Tibial nerve (tissue), 4 donors: ENCODE measurements at regions not wholly inside any gene's neighbourhood (a gene's known extent, or its start where the extent isn't known, plus 50 kb on each side); places are given as distances from the start of the nearest gene placed in this dataset.

ENCODE experiments used
- EP300 ChIP-seq, 2 donors: sonication (generic); formaldehyde crosslinking; IDR thresholded peaks; one replicate each; pipeline ENCODE4 v1.6.1; 2017; ENCODE audit warnings: antibody characterized with exemption in 2 of 2, mild to moderate bottlenecking in 1 of 2
- POLR2A ChIP-seq, 2 donors: fragments of 450-650 bp; IDR thresholded peaks; one replicate each; pipeline ENCODE4 v1.6.1; 2017; ENCODE audit warnings: antibody characterized with exemption in 2 of 2, mild to moderate bottlenecking in 2 of 2, moderate library complexity in 2 of 2
- TF ChIP-seq, protein P1 (sequence below), 5 experiments: fragments of 200-600 bp in 3 of 5; fragments of 450-650 bp in 2 of 5; sonication (generic) in 3 of 5; IDR thresholded peaks; one replicate each; pipeline ENCODE4 v1.5.1; 2016 to 2019; ENCODE audit warnings: antibody characterized with exemption in 5 of 5, mild to moderate bottlenecking in 3 of 5, moderate library complexity in 2 of 5

GRCh38 chr20:50401587-50402418 is 108.4 kb upstream of the PTPN1 start:
- TF ChIP-seq EP300 (IDR thresholded peaks at IDR 0.05) (no peak), POLR2A (IDR thresholded peaks at IDR 0.05) (no peak)
- TF ChIP-seq, protein P1, sequence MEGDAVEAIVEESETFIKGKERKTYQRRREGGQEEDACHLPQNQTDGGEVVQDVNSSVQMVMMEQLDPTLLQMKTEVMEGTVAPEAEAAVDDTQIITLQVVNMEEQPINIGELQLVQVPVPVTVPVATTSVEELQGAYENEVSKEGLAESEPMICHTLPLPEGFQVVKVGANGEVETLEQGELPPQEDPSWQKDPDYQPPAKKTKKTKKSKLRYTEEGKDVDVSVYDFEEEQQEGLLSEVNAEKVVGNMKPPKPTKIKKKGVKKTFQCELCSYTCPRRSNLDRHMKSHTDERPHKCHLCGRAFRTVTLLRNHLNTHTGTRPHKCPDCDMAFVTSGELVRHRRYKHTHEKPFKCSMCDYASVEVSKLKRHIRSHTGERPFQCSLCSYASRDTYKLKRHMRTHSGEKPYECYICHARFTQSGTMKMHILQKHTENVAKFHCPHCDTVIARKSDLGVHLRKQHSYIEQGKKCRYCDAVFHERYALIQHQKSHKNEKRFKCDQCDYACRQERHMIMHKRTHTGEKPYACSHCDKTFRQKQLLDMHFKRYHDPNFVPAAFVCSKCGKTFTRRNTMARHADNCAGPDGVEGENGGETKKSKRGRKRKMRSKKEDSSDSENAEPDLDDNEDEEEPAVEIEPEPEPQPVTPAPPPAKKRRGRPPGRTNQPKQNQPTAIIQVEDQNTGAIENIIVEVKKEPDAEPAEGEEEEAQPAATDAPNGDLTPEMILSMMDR (IDR thresholded peaks at IDR 0.05), result no peak
